ENCODE measurements at regions not wholly inside any gene's neighbourhood (a gene's known extent, or its start where the extent isn't known, plus 50 kb on each side); places are given as distances from the start of the nearest gene placed in this dataset.

- TF ChIP-seq POLR2A (IDR thresholded peaks at IDR 0.05) (no peak), CTCF (IDR thresholded peaks at IDR 0.05) (no peak)
Observed at GRCh38 chr1:222210776-222211175, 337.1 kb downstream of the HHIPL2 start.

Data from prostate gland (tissue), 2 donors.